ENCODE measurements at regions not wholly inside any gene's neighbourhood (a gene's known extent, or its start where the extent isn't known, plus 50 kb on each side); places are given as distances from the start of the nearest gene placed in this dataset.

DNA sequence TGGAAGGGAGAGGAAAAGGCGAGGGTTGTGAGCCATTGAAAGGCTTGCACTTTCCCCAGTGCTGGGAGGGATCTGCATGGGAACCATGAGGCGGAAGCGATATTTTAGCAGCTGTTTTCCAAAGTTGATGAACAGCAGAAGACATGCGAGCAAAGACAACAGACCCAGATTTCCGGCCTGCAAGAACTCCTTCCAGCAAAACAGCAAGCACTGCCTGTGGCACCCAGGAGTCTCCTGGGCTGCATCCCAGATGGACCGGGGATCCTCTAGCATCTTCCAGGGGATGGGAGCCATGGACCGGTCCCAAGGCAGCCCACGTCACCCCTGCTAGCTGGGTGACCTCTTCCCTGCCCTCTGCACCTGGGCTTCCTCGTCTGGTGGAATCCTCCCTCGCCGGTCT lies 162.8 kb downstream of the IRF8 start:
- Histone ChIP-seq H3K4me3 (no peak overlapping the region), H3K36me3 (no peaks in the 10 kb centered on the region), H3K9ac (ENCODE audit: low read depth in 2 of 2, low read length in 2 of 2) (no peak overlapping the region), H3K27ac (no peak overlapping the region), H3K27me3 (no peaks in the 10 kb centered on the region), H3K4me1 (no peaks in the 10 kb centered on the region), H3K9me3 (no peaks in the 10 kb centered on the region)
- TF ChIP-seq, protein P1, sequence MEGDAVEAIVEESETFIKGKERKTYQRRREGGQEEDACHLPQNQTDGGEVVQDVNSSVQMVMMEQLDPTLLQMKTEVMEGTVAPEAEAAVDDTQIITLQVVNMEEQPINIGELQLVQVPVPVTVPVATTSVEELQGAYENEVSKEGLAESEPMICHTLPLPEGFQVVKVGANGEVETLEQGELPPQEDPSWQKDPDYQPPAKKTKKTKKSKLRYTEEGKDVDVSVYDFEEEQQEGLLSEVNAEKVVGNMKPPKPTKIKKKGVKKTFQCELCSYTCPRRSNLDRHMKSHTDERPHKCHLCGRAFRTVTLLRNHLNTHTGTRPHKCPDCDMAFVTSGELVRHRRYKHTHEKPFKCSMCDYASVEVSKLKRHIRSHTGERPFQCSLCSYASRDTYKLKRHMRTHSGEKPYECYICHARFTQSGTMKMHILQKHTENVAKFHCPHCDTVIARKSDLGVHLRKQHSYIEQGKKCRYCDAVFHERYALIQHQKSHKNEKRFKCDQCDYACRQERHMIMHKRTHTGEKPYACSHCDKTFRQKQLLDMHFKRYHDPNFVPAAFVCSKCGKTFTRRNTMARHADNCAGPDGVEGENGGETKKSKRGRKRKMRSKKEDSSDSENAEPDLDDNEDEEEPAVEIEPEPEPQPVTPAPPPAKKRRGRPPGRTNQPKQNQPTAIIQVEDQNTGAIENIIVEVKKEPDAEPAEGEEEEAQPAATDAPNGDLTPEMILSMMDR (IDR thresholded peaks at IDR 0.05), result no peak
- no peak for DNase-seq
- intact Hi-C loops (cut with DNase I), result no loop called here

- Histone ChIP-seq H3K9ac (ENCODE audit: low read depth in 2 of 2, low read length in 2 of 2) (peak overlapping the region in 1 of 2 donors; percentile 2), H3K9me3 (no peaks in the 10 kb centered on the region), H3K27ac (no peak overlapping the region), H3K4me1 (no peaks in the 10 kb centered on the region), H3K27me3 (no peaks in the 10 kb centered on the region), H3K36me3 (no peaks in the 10 kb centered on the region), H3K4me3 (no peak overlapping the region)
- DNase-seq, result no peak
- intact Hi-C loops (cut with DNase I), result no loop called here
- TF ChIP-seq, protein P1 (IDR thresholded peaks at IDR 0.05), result no peak
These were observed 163.5 kb downstream of the IRF8 start for GRCh38 chr16:86062271-86062965.

- intact Hi-C loops (cut with DNase I), result no loop called here
- H3K27ac ChIP-seq, result no peak overlapping the region
- no peaks in the 10 kb centered on the region for H3K36me3 ChIP-seq
- no peaks in the 10 kb centered on the region for H3K9me3 ChIP-seq
- H3K4me1 ChIP-seq, result no peaks in the 10 kb centered on the region
- H3K9ac ChIP-seq (ENCODE audit: low read depth in 2 of 2, low read length in 2 of 2), result peak overlapping the region in 1 of 2 donors; percentile 12
- TF ChIP-seq, protein P1 (IDR thresholded peaks at IDR 0.05), result no peak
- no peak overlapping the region for H3K4me3 ChIP-seq
- H3K27me3 ChIP-seq, result no peaks in the 10 kb centered on the region
- no peak for DNase-seq
These were observed 164.9 kb downstream of the IRF8 start for GRCh38 chr16:86063760-86064405.

- Histone ChIP-seq H3K9ac (ENCODE audit: low read depth in 2 of 2, low read length in 2 of 2) (no peak overlapping the region), H3K36me3 (no peaks in the 10 kb centered on the region), H3K4me1 (no peaks in the 10 kb centered on the region), H3K9me3 (no peaks in the 10 kb centered on the region), H3K27ac (no peak overlapping the region), H3K4me3 (no peak overlapping the region), H3K27me3 (no peaks in the 10 kb centered on the region)
- DNase-seq, result no peak
- TF ChIP-seq, protein P1 (IDR thresholded peaks at IDR 0.05), result no peak
- intact Hi-C loops (cut with DNase I), result no loop called here
These were observed 165.7 kb downstream of the IRF8 start for GRCh38 chr16:86064431-86065250.

DNA sequence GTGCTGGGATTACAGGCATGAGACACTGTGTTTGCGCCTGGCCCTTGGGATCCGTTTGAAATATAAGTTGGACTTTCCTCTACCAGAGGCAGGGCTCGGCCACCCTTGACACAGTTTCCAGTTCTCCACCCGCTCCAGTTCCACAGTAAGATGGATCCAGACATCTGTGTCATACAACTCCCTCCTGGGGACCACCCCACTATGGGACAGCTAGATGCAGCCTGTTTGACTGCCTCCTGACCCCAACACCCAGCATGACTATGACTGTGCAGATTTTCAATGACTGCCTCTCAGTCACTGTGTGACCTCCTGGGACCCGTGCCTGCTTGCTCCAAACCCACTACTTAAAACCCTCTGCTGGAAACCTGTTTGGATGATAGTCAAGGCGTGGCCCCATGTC lies 166.7 kb downstream of the IRF8 start:
- TF ChIP-seq, protein P1 (IDR thresholded peaks at IDR 0.05), result no peak
- H3K4me1 ChIP-seq, result no peaks in the 10 kb centered on the region
- H3K9ac ChIP-seq (ENCODE audit: low read depth in 2 of 2, low read length in 2 of 2), result no peak overlapping the region
- no peaks in the 10 kb centered on the region for H3K36me3 ChIP-seq
- H3K27ac ChIP-seq, result no peak overlapping the region
- no peaks in the 10 kb centered on the region for H3K27me3 ChIP-seq
- no peaks in the 10 kb centered on the region for H3K9me3 ChIP-seq
- H3K4me3 ChIP-seq, result no peak overlapping the region
- intact Hi-C loops (cut with DNase I), result no loop called here
- no peak for DNase-seq

Data from colonic mucosa (tissue), 4 donors.